ENCODE measurements at regions not wholly inside any gene's neighbourhood (a gene's known extent, or its start where the extent isn't known, plus 50 kb on each side); places are given as distances from the start of the nearest gene placed in this dataset.

DNA sequence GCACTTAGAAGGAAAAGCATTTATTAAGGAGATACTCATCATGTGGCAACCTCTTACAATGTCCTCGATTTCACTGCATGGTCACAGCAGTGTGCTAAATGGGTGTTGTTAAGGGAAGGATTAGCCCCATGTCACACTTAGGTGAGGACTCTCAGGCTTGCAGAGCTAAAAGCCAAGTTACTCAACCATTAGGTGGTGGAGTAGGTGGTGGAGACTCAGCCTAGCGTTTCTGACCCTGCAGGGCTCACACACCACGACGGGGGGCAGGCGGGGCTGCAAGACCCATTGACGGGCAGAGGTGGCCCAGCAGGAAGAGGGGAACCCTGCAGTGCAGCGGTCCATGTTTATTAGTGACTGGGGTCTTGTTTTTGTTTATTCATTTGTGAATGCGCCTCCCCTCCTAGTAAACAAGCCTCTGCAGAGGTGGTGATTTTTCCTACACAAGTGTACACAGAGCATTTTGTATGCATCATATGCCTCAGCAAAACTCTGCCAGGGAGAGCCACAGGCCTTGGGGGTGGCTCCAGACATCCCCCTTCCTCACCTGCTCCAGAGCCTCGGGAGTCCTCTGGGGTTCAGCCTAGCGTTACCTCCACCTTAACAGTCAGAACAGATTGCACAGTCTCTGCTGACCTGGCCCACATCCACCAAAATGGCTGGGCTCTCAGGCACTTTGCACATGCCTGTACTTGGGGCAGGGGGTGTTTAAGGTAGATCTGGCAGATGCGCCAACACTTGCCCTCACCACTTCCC lies 216.7 kb downstream of the C16orf95 start:
- no peak overlapping the region for H3K4me3 ChIP-seq (ENCODE audit: low read depth, low read length, poor library complexity, severe bottlenecking)
- no TSS peak for BruUV-seq (replicated peaks)
- DNase-seq (ENCODE audit: low spot score): no peak
- TF ChIP-seq, protein P1, sequence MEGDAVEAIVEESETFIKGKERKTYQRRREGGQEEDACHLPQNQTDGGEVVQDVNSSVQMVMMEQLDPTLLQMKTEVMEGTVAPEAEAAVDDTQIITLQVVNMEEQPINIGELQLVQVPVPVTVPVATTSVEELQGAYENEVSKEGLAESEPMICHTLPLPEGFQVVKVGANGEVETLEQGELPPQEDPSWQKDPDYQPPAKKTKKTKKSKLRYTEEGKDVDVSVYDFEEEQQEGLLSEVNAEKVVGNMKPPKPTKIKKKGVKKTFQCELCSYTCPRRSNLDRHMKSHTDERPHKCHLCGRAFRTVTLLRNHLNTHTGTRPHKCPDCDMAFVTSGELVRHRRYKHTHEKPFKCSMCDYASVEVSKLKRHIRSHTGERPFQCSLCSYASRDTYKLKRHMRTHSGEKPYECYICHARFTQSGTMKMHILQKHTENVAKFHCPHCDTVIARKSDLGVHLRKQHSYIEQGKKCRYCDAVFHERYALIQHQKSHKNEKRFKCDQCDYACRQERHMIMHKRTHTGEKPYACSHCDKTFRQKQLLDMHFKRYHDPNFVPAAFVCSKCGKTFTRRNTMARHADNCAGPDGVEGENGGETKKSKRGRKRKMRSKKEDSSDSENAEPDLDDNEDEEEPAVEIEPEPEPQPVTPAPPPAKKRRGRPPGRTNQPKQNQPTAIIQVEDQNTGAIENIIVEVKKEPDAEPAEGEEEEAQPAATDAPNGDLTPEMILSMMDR (conservative IDR thresholded peaks at IDR 0.05; ENCODE audit: low read length): no peak
- no peak for TF ChIP-seq EZH2phosphoT487 (IDR thresholded peaks at IDR 0.05; ENCODE audit: borderline replicate concordance, low read depth, low read length)
- CTCF ChIA-PET (ENCODE audit: unreplicated experiment): no interaction called here
- H3K9me3 ChIP-seq (ENCODE audit: low read length): no peaks in the 10 kb centered on the region
- H3K4me1 ChIP-seq (ENCODE audit: insufficient read depth, low read length, poor library complexity, severe bottlenecking): no peaks in the 10 kb centered on the region
- no peaks in the 10 kb centered on the region for H3K36me3 ChIP-seq (ENCODE audit: insufficient read depth, low read length)
- H3K9me2 ChIP-seq (ENCODE audit: insufficient read depth, low read length): no peaks in the 10 kb centered on the region
- no peak overlapping the region for H3K27ac ChIP-seq (ENCODE audit: low read depth, low read length, poor library complexity, severe bottlenecking)
- no peaks in the 10 kb centered on the region for H4K20me1 ChIP-seq (ENCODE audit: insufficient read depth, low read length)
- no peaks in the 10 kb centered on the region for H3K79me2 ChIP-seq (ENCODE audit: insufficient read depth, low read depth, low read length)
- POLR2A ChIA-PET: no interaction called here
- H2AFZ ChIP-seq (ENCODE audit: low read length): no peak overlapping the region
- H3K4me2 ChIP-seq (ENCODE audit: low read length): no peak overlapping the region
- intact Hi-C loops (cut with micrococcal nuclease; ENCODE audit: unreplicated experiment): no loop called here

- BruUV-seq (replicated peaks): no TSS peak
- POLR2A ChIA-PET: interaction anchor here (0.6 kb wide), 1 partner anchor 304 kb away, joined by 3 read pairs; no protein-coding TSS in a partner anchor
- Histone ChIP-seq H3K4me3 (ENCODE audit: low read depth, low read length, poor library complexity, severe bottlenecking) (no peak overlapping the region), H3K9me2 (ENCODE audit: insufficient read depth, low read length) (no peaks in the 10 kb centered on the region), H3K4me1 (ENCODE audit: insufficient read depth, low read length, poor library complexity, severe bottlenecking) (no peaks in the 10 kb centered on the region), H3K4me2 (ENCODE audit: low read length) (no peak overlapping the region), H3K79me2 (ENCODE audit: insufficient read depth, low read depth, low read length) (no peaks in the 10 kb centered on the region), H3K36me3 (ENCODE audit: insufficient read depth, low read length) (no peaks in the 10 kb centered on the region), H4K20me1 (ENCODE audit: insufficient read depth, low read length) (no peaks in the 10 kb centered on the region), H3K9me3 (ENCODE audit: low read length) (no peaks in the 10 kb centered on the region), H3K27ac (ENCODE audit: low read depth, low read length, poor library complexity, severe bottlenecking) (no peak overlapping the region), H2AFZ (ENCODE audit: low read length) (no peak overlapping the region)
- CTCF ChIA-PET (ENCODE audit: unreplicated experiment): no interaction called here
- no peak for DNase-seq (ENCODE audit: low spot score)
- no peak for TF ChIP-seq EZH2phosphoT487 (IDR thresholded peaks at IDR 0.05; ENCODE audit: borderline replicate concordance, low read depth, low read length)
- TF ChIP-seq, protein P1 (conservative IDR thresholded peaks at IDR 0.05; ENCODE audit: low read length): no peak
- intact Hi-C loops (cut with micrococcal nuclease; ENCODE audit: unreplicated experiment): no loop called here
Measured at GRCh38 chr16:87101903-87102302, 215.3 kb downstream of the C16orf95 start.

GRCh38 chr16:87107201-87107600 lies 210.0 kb downstream of the C16orf95 start:
- Histone ChIP-seq H3K79me2 (ENCODE audit: insufficient read depth, low read depth, low read length) (no peaks in the 10 kb centered on the region), H3K4me2 (ENCODE audit: low read length) (no peak overlapping the region), H3K4me3 (ENCODE audit: low read depth, low read length, poor library complexity, severe bottlenecking) (no peak overlapping the region), H2AFZ (ENCODE audit: low read length) (no peak overlapping the region), H3K27ac (ENCODE audit: low read depth, low read length, poor library complexity, severe bottlenecking) (no peak overlapping the region), H3K9me2 (ENCODE audit: insufficient read depth, low read length) (no peaks in the 10 kb centered on the region), H3K36me3 (ENCODE audit: insufficient read depth, low read length) (no peaks in the 10 kb centered on the region), H4K20me1 (ENCODE audit: insufficient read depth, low read length) (no peaks in the 10 kb centered on the region), H3K4me1 (ENCODE audit: insufficient read depth, low read length, poor library complexity, severe bottlenecking) (no peaks in the 10 kb centered on the region), H3K9me3 (ENCODE audit: low read length) (no peaks in the 10 kb centered on the region)
- POLR2A ChIA-PET: no interaction called here
- TF ChIP-seq EZH2phosphoT487 (IDR thresholded peaks at IDR 0.05; ENCODE audit: borderline replicate concordance, low read depth, low read length): no peak
- TF ChIP-seq, protein P1 (conservative IDR thresholded peaks at IDR 0.05; ENCODE audit: low read length): no peak
- intact Hi-C loops (cut with micrococcal nuclease; ENCODE audit: unreplicated experiment): no loop called here
- BruUV-seq (replicated peaks): no TSS peak
- no peak for DNase-seq (ENCODE audit: low spot score)
- CTCF ChIA-PET (ENCODE audit: unreplicated experiment): no interaction called here

Measured in OCI-LY7 (cell line).